Panc1 (cell line): ENCODE measurements at regions not wholly inside any gene's neighbourhood (a gene's known extent, or its start where the extent isn't known, plus 50 kb on each side); places are given as distances from the start of the nearest gene placed in this dataset.

ENCODE experiments used
- ATAC-seq: fragments of 200-7000 bp; cut with Tn5 transposase; 2 replicates; pipeline ENCODE4 v1.9.1; 2020; ENCODE audit warnings: mild to moderate bottlenecking, moderate library complexity
- BruUV-seq: library from RNA; stranded (reverse); fragments of 400-500 nt; replicated peaks from 2 replicates; lab custom pipeline; 2021; lab: Mats Ljungman, UMichigan
- CTCF ChIA-PET: fragments of 300-600 bp; sonication (Branson Sonifier 250); formaldehyde crosslinking; loops from one replicate; lab custom pipeline; 2022; ENCODE audit warnings: antibody characterized with exemption; lab: Charles Lee
- POLR2A ChIA-PET: fragments of 300-600 bp; sonication (Branson Sonifier 250); formaldehyde crosslinking; loops from one replicate; lab custom pipeline; 2022; ENCODE audit warnings: antibody characterized with exemption; lab: Charles Lee
- DNase-seq: peaks from one replicate; pipeline ENCODE4 v3.0.0-alpha.2; 2010; ENCODE audit warnings: low read depth, low spot score
- H3K27ac ChIP-seq: 2 replicates; pipeline ENCODE4 v1.5.1; 2011; ENCODE audit warnings: mild to moderate bottlenecking, low read length, inconsistent platforms
- H3K27me3 ChIP-seq: fragments of 200-500 bp; sonication (Bioruptor generic); 2 replicates; pipeline ENCODE4 v1.6.0; 2014; ENCODE audit warnings: low read length, inconsistent platforms; ENCODE audit not compliant: control insufficient read depth, insufficient read depth
- H3K36me3 ChIP-seq: fragments of 200-500 bp; sonication (Bioruptor generic); 2 replicates; pipeline ENCODE4 v1.5.1; 2014; ENCODE audit warnings: inconsistent platforms, mild to moderate bottlenecking, low read length, moderate library complexity; ENCODE audit not compliant: control insufficient read depth, insufficient read depth
- H3K4me1 ChIP-seq: 2 replicates; pipeline ENCODE4 v1.5.1; 2011; ENCODE audit warnings: inconsistent platforms, mild to moderate bottlenecking, low read length, moderate library complexity; ENCODE audit not compliant: control insufficient read depth, insufficient read depth
- H3K4me3 ChIP-seq, 2 experiments: 2 replicates each; pipeline ENCODE4 v1.5.1; 2011 to 2012; ENCODE audit warnings: low read depth in 2 of 2, low read length in 2 of 2, mild to moderate bottlenecking in 2 of 2, inconsistent platforms in 1 of 2, moderate library complexity in 1 of 2
- H3K9me3 ChIP-seq: fragments of 200-500 bp; sonication (Bioruptor generic); 2 replicates; pipeline ENCODE4 v1.5.1; 2014; ENCODE audit warnings: low read depth, mild to moderate bottlenecking, inconsistent platforms, low read length, moderate library complexity; ENCODE audit not compliant: control insufficient read depth, insufficient read depth
- POLR2AphosphoS5 ChIP-seq: IDR thresholded peaks from 2 replicates; pipeline ENCODE4 v1.6.1; 2012; ENCODE audit warnings: mild to moderate bottlenecking, low read depth, low read length, moderate library complexity
- SIN3A ChIP-seq: IDR thresholded peaks from 2 replicates; pipeline ENCODE4 v1.6.1; 2012; ENCODE audit warnings: low read depth, mild to moderate bottlenecking, low read length, moderate library complexity, borderline replicate concordance; ENCODE audit not compliant: insufficient read depth
- TCF7L2 ChIP-seq: IDR thresholded peaks from 2 replicates; pipeline ENCODE4 v1.6.1; 2011; ENCODE audit warnings: mild to moderate bottlenecking, low read depth, low read length, inconsistent platforms
- in situ Hi-C: cut with HindIII; loops from 2 replicates; pipeline ENCODE4 v1.10.0; 2016; ENCODE audit warnings: low sequenced_read_pairs, low pct_unique_long_range_greater_than_20kb
- intact Hi-C: fragments of 100-400 bp; cut with micrococcal nuclease; formaldehyde crosslinking; loops from one replicate; pipeline ENCODE4 v1.10.0; 2022; ENCODE audit not compliant: unreplicated experiment
- TF ChIP-seq, protein P1 (sequence below): fragments of 450-650 bp; IDR thresholded peaks from 2 replicates; pipeline ENCODE4 v1.5.1; 2017; ENCODE audit warnings: mild to moderate bottlenecking
- TF ChIP-seq, protein P2 (sequence below), 2 experiments: IDR thresholded peaks; 2 replicates each; pipeline ENCODE4 v1.6.1; 2011 to 2012; ENCODE audit warnings: low read depth in 2 of 2, control low read depth in 1 of 2, low read length in 1 of 2, mild to moderate bottlenecking in 1 of 2, moderate library complexity in 1 of 2; ENCODE audit not compliant: insufficient read depth in 1 of 2

DNA sequence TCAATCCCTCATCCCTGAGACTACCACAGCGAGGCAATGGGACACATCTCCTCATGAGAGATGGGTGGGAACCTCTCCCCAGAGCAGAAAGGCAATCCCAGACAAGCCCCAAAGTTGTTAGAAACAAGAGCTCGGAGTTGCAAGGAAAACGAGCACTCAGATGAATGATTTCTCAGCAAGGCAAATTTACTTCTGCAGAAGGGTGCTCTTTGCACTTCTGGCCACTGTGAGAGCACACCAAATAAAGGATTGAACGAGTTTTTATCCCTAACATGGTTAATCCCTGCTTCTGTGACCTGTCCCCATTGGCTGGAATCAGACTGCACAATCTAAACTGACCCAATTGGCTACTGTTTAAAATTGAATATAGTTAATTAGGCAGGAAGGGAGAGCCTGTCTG, 339.1 kb upstream of the POU1F1 start:
- no peaks in the 10 kb centered on the region for H3K27me3 ChIP-seq
- CTCF ChIA-PET, result no interaction called here
- peaks cover 7% of the 10 kb centered on the region; the same call in 1 of the 2 replicates for H3K9me3 ChIP-seq
- TF ChIP-seq POLR2AphosphoS5 (no peak), SIN3A (no peak), TCF7L2 (no peak)
- TF ChIP-seq, protein P1, sequence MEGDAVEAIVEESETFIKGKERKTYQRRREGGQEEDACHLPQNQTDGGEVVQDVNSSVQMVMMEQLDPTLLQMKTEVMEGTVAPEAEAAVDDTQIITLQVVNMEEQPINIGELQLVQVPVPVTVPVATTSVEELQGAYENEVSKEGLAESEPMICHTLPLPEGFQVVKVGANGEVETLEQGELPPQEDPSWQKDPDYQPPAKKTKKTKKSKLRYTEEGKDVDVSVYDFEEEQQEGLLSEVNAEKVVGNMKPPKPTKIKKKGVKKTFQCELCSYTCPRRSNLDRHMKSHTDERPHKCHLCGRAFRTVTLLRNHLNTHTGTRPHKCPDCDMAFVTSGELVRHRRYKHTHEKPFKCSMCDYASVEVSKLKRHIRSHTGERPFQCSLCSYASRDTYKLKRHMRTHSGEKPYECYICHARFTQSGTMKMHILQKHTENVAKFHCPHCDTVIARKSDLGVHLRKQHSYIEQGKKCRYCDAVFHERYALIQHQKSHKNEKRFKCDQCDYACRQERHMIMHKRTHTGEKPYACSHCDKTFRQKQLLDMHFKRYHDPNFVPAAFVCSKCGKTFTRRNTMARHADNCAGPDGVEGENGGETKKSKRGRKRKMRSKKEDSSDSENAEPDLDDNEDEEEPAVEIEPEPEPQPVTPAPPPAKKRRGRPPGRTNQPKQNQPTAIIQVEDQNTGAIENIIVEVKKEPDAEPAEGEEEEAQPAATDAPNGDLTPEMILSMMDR, result no peak
- TF ChIP-seq, protein P2, sequence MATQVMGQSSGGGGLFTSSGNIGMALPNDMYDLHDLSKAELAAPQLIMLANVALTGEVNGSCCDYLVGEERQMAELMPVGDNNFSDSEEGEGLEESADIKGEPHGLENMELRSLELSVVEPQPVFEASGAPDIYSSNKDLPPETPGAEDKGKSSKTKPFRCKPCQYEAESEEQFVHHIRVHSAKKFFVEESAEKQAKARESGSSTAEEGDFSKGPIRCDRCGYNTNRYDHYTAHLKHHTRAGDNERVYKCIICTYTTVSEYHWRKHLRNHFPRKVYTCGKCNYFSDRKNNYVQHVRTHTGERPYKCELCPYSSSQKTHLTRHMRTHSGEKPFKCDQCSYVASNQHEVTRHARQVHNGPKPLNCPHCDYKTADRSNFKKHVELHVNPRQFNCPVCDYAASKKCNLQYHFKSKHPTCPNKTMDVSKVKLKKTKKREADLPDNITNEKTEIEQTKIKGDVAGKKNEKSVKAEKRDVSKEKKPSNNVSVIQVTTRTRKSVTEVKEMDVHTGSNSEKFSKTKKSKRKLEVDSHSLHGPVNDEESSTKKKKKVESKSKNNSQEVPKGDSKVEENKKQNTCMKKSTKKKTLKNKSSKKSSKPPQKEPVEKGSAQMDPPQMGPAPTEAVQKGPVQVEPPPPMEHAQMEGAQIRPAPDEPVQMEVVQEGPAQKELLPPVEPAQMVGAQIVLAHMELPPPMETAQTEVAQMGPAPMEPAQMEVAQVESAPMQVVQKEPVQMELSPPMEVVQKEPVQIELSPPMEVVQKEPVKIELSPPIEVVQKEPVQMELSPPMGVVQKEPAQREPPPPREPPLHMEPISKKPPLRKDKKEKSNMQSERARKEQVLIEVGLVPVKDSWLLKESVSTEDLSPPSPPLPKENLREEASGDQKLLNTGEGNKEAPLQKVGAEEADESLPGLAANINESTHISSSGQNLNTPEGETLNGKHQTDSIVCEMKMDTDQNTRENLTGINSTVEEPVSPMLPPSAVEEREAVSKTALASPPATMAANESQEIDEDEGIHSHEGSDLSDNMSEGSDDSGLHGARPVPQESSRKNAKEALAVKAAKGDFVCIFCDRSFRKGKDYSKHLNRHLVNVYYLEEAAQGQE (IDR thresholded peaks at IDR 0.05; ENCODE audit: insufficient read depth in 1 of 2, low read depth in 2 of 2, low read length in 1 of 2), result no peak
- intact Hi-C loops, result no loop called here
- no peak for ATAC-seq
- H3K4me3 ChIP-seq, result no peak overlapping the region
- no TSS peak for BruUV-seq
- in situ Hi-C loops, result no loop called here
- POLR2A ChIA-PET, result no interaction called here
- no peaks in the 10 kb centered on the region for H3K4me1 ChIP-seq
- H3K36me3 ChIP-seq, result no peaks in the 10 kb centered on the region
- no peak overlapping the region for H3K27ac ChIP-seq
- no peak for DNase-seq

DNA sequence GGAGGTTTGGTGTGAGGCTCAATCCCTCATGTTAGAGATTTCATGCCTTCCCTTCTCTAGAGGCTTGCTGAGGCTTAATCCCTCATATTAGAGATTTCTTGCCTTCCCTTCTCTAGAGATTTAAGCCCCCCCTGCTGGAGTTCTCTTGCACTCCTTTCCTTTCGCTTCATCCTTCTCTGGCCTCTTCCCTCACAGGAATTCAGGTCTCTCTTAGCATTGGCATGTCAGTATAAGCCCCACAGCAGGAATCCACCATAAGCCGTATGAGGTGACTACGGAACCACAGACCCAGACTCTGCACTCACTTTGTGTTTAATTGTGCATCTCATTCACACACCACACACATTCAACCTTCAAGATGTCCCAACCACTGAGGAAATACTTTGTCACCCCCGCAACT, 338.6 kb upstream of the POU1F1 start:
- no peaks in the 10 kb centered on the region for H3K4me1 ChIP-seq
- peaks cover 7% of the 10 kb centered on the region; the same call in 1 of the 2 replicates for H3K9me3 ChIP-seq
- ChIA-PET CTCF (no interaction called here), POLR2A (no interaction called here)
- in situ Hi-C loops, result no loop called here
- no peak for DNase-seq
- no peak overlapping the region for H3K27ac ChIP-seq
- intact Hi-C loops, result no loop called here
- BruUV-seq, result no TSS peak
- ATAC-seq, result no peak
- no peaks in the 10 kb centered on the region for H3K27me3 ChIP-seq
- H3K36me3 ChIP-seq, result no peaks in the 10 kb centered on the region
- H3K4me3 ChIP-seq, result no peak overlapping the region
- TF ChIP-seq, protein P2 (IDR thresholded peaks at IDR 0.05; ENCODE audit: insufficient read depth in 1 of 2, low read depth in 2 of 2, low read length in 1 of 2), result no peak
- TF ChIP-seq, protein P1, result no peak
- TF ChIP-seq POLR2AphosphoS5 (no peak), TCF7L2 (no peak), SIN3A (no peak)
